SKM-1 (cell line): ENCODE measurements at regions not wholly inside any gene's neighbourhood (a gene's known extent, or its start where the extent isn't known, plus 50 kb on each side); places are given as distances from the start of the nearest gene placed in this dataset.
A peak's percentile ranks its signal among the peaks of the same experiment; 100 is the strongest.

ENCODE experiments used
- DNase-seq: peaks from one replicate; lab custom pipeline; 2025; ENCODE audit not compliant: unreplicated experiment; lab: John Stamatoyannopoulos, UW

DNA sequence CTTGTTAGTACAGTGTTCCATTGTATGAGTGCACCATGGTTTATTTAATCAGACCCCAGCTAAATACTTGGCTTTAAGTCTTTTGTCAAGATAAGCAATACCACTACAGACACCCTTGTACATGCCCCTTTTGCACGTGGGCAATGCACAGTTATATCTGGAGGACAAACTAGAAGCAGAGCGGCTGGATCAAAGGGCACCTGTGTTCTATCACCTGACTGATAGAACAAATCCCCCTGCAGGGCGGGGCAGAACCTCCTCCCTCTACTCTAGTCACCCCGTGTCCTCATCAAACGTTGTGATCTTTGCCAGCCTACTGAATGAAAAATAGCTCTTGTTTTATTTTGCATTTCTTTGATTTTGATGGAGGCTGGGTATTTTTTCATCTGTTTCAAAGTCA, 314.9 kb downstream of the TLE3 start:
- no peak for DNase-seq

DNA sequence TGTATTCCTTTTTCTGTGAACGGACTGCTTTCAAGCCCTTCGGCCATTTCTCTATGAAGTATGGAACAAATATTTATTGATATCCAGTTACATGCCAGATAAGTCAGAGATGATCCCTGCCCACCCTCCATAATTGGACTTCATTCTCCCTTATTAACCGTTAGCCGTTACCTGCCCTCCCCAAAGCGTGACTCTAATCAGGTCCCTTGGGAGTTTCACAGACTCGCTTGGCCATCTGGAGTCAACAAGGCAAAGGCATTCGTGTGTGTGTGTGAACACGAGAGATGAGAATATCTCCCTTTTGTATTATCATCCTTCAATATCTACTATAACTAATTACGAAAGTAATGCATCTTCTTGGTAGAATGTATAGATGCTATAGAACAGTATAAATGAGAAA, 314.5 kb downstream of the TLE3 start:
- DNase-seq, result no peak

DNA sequence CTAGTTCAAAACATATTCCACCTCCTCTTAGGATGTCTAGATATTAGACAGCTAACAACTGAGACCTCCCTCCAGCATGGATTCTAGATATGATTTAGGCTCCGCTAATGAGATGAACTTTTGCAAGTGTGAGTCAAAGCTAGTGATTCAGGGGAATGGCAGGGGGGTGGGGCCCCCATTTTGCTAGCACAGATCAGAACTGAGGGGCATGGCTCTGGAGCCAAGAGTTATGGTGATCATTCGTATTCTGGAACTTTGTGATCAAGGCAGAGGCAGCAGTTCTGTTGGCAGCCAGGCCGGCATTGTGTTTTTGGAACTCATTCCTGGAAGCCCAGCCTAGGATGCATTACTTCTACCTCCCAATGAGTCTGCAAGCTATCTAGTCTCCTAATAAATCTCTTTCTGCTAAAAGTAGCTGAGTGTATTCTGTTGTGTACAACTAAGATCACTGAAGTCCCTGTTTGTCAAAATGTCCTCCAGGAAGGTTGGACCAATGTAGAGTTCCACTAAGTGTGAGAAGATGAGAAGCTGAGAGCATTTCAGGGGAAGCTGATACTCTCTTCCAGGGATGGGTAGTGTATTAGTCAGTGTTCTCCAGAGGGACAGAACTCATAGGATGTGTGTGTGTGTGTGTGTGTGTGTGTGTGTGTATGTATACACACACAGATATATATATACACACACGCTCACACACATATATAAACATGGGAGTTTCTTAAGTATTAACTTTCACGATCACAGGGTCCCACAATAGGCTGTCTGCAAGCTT, 312.7 kb downstream of the TLE3 start:
- no peak for DNase-seq

DNA sequence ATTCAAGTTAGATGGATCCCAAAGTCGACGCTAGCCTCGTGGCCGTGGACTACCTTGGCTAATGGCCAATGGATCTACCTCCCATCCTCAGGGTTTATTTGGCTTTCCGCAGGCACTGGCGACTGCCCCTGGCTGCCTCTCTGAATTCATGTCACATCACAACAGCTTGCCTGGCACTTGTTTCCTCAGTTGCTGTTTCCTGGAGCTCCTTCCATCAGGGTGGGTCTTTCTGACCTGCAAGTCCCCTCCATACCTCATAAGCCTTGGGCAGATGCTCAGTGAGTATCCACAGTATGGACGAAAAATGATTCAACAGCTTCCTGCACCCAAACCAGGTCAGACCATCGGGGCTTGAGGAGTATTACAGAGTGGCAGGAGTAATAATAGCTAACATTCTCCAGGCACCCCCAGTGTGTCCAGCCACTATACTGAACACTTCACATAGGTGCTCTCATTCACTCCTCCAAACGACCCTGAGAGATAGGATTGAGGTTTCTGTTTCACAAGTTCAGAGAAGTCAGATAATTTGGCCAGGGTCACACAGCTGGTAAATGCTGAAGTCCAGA, 311.5 kb downstream of the TLE3 start:
- no peak for DNase-seq

DNA sequence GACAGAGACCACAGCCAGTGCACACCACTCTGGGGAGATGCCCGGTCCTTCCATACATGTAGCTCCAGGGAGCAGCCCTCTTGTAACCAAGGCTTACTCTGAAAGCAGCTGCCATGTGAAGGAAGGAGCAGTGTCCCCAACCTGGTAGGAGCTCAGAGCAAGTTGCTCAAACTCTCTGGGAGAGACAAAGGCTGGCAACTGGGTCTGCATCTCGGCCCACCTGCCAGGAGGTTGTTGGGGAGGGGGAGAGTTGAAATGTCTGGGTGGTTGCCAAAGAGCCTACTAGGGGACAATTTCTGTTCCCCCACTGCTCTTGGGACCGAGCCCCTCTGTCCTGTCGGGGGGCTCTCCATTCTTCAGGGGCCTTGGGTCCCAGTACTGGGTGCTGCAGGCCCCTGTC, 309.9 kb downstream of the TLE3 start:
- no peak for DNase-seq

DNA sequence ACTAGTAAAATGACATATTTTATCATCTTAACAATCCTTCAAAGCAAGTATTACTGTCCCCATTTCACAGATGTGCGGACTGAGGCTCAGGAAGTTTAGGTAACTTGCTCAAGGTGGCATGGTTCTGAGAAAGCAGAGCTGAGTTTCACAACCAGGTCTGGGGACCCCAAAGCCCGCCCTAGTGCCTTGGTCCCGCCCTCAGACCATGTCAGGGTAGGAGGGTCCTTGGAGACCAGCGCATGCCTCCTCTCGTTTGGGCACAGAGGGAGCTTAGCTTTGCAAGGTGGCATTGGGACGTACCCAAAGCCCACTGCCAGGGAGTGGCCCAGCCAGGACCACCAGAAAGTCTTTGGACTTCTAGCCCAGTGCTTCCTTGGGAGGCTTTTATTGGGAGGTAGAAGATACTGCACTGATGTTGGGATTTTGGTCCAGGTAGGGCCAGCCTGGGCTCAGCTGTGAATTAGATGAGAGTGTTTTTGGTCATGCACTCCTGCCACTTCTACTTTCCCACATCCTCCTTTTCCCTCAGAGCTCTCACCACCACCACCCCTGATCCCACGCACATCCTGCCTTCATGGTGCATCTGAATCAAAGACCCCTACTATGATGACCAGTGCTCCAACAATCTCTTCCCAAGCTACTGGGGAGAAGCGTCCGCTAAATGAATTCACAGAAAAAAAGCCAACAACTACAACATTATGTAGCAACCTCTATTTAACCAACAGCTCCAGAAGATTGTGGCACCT, 307.9 kb downstream of the TLE3 start:
- no peak for DNase-seq

DNA sequence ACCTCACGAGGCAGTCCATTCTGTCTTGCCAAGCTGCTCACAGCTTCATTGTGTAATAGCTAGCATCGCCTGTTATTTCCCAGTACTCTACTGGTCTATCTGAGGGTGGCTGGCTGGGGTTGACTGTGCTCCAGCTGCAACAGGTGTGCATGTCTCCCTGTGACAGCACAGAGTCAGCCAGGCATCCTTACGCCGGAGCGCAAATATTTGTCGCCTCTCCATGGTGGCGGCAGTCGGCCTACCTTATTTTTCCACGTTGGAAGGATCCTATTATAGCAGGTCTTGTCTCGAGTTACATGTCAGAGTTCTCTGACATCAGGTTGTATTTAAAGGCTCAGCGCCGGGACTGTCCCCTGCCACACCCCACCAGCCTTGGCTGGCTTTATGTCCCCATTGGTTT, 307.1 kb downstream of the TLE3 start:
- DNase-seq, result no peak

DNA sequence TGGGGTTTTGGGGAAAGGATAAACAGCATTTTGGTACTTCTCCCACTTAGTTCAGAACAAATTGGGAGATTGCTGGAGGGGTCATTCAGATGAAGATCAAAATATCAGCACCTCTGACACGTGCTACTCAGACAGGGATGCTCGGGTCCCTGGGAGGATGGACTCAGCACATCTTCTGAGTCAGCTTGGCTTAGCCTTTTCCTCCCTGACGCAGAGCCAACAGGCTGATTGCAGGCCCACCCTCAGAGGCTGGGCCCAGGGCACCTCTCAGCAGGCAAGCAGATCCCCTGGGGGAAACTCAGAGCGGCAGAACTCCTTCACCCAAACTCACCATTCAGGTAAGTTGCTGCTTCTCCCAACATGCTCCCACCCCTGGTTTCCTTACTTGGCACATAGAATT, 304.9 kb downstream of the TLE3 start:
- no peak for DNase-seq

DNA sequence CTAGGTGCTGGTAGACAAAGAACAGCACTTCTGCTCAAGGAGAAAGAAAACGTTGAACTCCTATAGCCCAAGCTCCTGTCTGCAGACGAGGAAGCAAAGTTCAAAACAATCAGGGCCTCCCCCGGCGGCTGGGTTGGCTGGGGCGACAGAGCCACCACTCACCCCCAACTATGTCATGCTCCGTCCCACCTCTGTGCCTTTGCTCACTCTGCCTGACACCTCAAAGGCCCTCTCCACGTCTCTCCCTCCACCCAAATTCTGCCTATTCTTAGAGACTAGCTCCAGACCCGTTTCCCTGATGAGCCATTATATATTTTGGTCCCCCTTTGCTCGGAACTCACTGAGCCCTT, 304.3 kb downstream of the TLE3 start:
- no peak for DNase-seq

DNA sequence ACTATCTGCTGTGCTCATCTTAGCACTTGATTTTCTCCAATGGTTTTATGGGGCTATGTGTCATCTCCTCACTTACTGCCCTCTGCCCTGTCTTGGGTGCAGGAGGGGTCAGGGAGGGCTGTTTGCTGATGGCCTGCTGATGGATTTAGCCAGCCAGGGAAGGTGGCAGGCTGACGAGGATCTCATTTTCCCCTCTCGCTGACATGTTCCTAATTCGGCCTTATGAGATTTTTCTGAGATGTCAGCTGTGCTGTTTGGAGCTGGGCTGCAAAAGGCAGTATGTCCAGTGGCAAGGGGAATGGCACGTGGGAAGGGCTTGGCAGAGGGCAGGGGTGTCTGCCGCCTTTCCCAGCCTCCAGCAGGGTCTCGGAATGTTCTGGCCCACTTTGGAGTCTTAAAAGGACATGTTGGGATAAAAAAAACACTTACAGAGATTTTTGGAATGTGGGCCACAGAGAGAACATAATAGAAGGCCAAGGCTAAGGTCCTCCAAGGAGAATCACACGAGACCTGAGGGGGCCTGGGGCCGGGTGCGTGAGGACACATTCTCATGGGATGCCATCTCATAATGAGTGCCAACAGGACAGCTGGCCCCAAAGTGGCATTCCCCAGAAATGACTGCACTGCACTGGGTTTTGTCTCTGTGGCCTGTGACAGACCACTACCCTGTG, 303.8 kb downstream of the TLE3 start:
- DNase-seq, result no peak

DNA sequence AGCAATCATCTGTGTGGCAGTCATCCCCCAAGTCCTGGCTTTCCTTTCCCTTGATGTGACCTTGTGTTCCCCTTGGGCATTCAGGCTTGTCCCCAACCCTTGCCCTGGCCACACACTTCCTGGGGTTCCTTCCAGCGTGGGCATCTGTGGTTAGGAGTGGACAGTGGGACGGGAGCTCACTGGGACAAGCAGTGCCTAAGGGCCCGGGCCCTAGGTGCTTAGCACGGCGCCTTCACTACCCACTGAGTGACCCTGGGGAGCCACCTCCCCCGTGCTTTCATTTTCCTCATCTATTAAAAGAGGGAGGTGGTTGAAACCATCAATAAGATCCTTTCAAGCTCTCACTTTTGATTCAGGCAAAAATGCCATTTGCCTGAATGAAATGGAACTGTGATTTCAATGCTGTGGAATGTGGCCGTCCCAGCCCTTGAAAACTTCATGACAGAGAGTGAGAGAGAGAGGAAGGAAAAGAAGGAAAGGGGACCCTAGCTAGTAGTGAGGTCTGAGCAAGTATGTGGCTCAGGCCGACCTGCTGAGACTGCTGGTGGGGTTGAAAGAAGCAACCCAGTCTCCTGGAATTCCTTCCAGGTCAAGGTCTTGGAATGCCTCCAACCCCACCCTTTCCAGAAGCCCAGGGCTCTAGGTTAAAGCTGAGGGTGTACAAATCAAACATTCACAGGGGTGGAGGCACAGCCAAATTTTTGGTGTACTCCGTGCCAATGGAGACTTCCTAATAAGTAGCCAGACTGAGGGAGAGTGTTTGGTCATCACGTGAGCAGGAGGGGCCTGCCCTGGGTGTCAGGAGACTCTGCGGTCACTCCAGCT, 302.9 kb downstream of the TLE3 start:
- no peak for DNase-seq

DNA sequence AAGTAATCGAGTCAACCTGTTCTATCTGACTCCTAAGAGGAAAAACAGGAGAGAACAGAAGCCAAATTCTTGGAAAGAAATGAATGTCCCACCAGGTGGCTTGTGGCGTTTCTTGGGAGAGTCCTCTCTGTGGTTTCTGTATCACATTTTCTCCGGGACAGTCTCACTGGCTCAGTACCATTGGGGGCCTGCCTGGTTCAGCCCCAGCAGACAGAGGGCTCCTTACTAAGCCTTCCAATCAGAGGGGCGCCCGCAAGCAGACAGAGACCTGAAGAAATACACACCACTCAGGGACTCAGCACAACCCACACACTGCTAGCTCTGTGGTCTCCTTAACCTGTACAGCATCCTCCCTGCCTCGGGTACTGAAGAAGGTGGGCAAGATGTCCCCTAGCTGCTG, 302.1 kb downstream of the TLE3 start:
- no peak for DNase-seq

DNA sequence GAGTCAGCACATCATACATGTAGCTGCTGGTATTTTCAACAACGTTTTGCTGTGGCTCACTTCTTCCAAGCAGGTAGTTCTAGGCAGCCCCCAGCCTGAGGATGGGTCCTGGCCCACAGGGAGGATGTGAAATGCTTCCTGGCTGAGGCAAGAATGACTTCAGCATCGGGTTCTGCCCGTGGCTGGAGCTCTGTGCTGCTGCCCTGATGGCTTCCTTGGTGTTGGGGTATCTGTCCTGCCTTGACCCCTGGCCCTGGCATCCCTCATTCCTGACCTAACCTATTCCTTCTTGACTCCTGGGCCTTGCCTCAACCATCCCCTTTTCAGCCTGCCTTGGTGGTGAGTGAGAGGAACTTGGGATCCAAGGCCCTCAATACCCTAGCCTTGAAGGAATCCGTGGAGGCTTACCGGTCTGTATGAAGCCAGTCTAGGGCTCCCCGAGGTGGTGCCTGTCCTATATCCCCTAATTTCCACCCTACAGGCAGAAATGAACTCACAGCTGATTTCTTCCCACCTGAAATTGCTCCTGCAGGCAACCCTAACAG, 300.6 kb downstream of the TLE3 start:
- DNase-seq, result no peak

DNA sequence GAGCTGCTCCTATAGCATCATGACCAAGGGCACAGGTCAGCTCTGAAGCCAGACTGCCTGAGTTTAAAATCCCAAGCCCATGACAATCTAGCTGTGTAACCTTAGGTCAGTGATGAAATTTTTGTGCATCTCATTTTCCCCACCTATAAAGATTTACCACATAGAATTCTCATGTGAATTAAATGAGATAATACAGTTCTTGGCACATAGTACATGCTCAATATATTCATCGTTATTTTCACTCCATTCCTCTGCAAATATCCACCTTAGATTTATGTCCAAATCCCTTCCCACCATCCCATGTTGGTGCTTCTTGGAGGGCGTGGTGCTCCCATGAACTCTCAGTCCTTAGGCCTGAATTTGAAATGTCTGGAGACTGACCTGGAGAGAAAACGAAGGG, 300.1 kb downstream of the TLE3 start:
- DNase-seq, result no peak

DNA sequence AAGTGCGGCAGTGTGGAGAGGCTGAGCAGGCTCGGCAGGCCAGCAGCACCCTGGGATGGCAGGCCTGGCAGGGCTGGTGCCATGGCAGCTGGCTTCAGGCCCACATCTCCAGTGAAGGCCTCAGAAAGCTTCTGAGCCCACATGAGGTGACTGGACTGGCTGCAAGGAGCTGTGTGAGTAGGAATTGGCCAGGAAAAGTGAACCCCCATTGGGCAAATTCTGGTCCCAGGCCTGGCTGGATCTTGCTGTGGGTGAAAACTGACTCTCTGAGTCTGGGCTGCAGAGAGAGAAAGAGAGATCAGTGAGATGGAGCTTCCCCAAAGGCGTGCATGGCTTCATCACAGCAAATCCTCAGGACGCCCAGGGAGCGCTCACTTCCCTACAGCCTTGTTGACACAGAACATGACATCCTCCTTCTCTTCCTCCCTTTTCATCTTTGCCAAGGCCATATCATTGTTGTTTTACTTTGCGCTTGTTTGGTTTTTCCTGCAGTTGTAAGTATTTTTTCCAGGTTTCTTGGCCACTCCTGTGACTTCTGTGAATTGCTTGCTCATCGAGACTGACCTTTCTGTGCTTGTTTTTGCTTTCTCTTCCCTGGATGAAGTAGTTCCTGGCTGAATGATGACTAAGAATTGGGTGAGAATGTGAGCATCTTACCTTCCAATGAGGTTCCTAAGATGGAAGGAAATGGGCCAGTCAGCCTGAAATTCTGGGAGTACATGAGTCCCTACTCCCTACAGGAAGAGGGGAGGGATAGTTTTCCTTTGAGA, 299.1 kb downstream of the TLE3 start:
- DNase-seq, result no peak

DNA sequence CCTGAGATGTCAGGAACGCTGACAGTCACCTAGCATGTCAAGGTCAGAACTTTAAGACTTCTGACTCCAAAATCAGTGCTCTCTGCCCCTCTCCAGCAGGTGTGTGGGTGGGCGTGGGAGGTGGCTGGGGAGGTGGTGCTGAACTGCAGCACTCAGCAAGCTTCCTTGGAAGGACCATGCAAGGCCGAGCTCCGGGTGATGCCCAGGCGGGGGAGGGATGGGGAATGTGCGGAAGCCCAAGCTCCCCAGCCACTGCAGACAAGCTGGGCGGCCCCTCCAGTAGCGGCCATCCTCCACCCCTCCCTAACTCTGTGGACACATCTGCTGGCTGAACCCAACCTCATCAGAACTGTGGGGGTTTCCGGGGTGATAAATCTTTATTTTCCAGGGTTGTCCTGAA, 296.6 kb downstream of the TLE3 start:
- no peak for DNase-seq

DNA sequence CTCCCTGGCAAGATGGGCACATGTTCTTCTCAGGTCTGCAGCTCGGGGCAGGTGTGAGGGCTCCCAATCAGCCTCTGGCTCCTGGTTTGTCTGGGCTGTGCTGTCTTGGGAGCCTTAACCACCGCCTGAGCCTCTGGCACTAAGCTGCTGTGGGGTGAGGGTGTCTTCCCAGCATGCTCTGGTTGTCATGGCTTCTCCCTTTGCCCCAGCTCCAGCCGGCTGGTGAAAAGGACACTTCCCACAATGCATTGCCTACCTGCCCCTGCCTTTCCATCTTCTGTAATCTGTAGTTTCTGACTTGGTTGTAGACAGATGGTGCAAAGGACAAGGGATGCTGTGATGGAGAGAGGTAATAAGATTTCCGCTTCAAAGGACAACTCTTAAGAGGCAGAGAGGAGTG, 295.3 kb downstream of the TLE3 start:
- no peak for DNase-seq

DNA sequence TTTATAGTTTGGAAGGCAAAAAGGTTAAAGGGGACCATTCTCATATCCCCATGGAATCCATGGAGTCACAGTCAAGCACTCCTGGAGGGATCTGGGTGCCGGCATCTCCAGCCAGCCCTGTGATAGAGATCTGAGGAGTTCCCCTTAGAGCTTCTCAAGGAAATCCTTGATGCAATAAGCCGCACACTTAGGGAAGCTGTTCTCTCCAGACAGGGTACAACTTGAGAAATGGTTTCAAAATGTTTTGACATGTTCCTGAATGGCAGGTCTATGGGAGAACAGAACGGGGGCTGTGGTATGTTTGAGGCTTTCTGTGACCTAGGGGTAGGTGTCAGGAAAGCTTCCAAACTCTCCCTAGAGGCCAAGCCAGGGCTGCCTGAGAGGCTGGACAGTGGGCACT, 292.9 kb downstream of the TLE3 start:
- DNase-seq, result peak; percentile 38

DNA sequence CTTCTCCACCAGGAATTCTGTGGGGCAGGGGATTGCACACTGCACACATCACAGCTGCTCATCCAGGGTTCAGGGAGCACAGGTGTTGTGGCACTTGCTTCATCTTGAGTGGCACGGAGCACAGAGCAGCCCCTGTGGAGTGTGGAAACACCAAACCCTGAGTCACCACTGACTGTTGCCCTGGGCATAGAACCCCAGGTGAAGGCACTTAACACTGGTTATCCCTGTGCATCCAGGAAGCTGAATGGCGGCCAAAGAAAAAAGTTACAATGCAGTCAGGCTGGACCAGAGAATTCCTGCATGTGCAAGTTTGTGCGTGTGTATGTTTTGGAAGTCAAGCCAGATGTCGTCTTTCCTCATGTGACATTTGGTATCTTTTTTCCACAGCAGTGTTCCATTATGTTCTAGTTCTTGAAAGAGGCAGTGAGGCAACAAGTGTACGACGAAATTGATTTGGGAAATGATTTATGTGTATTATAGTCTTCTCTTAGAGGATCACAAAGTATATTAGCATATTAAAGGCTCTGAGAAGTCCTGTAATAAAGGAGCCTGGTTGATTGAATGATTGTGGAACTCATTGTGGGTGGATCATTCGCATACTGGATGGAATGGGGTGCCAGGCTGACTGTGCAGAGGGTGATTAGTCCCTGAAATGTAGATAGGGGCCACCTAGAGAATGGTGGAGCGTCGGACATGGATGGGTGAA, 292.3 kb downstream of the TLE3 start:
- no peak for DNase-seq
